ENCODE measurements at regions not wholly inside any gene's neighbourhood (a gene's known extent, or its start where the extent isn't known, plus 50 kb on each side); places are given as distances from the start of the nearest gene placed in this dataset.

DNA sequence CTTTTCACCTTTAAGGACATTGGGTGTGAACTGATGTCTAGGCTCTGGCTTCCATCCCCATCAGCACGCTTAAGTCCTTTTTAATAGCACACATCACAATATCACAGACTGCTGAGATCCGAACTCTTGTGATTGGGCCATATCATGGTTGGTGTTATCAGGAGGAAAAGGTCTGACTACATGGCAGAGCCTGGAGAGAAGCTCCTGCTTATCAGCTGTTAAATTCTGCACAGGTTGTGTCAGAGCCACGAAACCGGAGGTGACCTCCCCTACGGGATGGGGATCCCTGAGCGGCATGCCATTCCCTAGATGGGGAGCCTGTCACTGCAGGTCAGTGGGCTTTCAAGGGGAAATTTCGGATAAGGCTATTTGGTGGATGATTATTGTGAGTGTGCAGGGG lies 182.4 kb downstream of the INHBA start:
- intact Hi-C loops (cut with micrococcal nuclease) = no loop called here
- H3K27ac Mint-ChIP-seq = no peak overlapping the region
- no peak overlapping the region for H3K4me3 Mint-ChIP-seq
- ATAC-seq (ENCODE audit: low read depth) (no peak), DNase-seq (no peak)
- no peaks in the 10 kb centered on the region for H3K27me3 Mint-ChIP-seq
- TF ChIP-seq, protein P1, sequence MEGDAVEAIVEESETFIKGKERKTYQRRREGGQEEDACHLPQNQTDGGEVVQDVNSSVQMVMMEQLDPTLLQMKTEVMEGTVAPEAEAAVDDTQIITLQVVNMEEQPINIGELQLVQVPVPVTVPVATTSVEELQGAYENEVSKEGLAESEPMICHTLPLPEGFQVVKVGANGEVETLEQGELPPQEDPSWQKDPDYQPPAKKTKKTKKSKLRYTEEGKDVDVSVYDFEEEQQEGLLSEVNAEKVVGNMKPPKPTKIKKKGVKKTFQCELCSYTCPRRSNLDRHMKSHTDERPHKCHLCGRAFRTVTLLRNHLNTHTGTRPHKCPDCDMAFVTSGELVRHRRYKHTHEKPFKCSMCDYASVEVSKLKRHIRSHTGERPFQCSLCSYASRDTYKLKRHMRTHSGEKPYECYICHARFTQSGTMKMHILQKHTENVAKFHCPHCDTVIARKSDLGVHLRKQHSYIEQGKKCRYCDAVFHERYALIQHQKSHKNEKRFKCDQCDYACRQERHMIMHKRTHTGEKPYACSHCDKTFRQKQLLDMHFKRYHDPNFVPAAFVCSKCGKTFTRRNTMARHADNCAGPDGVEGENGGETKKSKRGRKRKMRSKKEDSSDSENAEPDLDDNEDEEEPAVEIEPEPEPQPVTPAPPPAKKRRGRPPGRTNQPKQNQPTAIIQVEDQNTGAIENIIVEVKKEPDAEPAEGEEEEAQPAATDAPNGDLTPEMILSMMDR (IDR thresholded peaks at IDR 0.05) = no peak
- POLR2A ChIA-PET = no interaction called here
- H3K4me1 Mint-ChIP-seq = no peaks in the 10 kb centered on the region
- H3K9me3 Mint-ChIP-seq = peaks cover 11% of the 10 kb centered on the region
- CTCF ChIA-PET = no interaction called here
- H3K36me3 Mint-ChIP-seq (ENCODE audit: low read depth) = no peaks in the 10 kb centered on the region

DNA sequence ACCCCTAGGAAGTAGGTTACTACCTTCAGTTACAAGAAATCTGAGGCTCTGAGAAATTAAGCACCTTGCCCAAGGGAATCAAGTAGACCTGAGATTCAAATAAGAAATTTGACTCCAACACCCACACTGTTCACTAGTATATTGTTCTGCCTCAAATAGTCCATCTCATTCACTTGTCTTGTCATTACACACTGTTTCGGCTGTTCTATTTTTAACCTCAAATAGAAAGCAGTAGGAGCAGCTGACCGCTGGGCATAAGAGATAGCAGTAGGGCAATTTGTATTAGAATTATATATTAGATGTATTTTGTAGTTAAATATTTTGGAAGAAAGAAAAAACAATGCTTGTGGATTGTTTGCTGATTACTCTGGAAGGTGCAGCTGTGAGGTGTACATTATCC lies 185.1 kb downstream of the INHBA start:
- DNase-seq = no peak
- Mint-ChIP-seq H3K9me3 (peaks cover 2% of the 10 kb centered on the region), H3K27me3 (no peaks in the 10 kb centered on the region), H3K4me3 (no peak overlapping the region), H3K4me1 (no peaks in the 10 kb centered on the region), H3K27ac (no peak overlapping the region), H3K36me3 (ENCODE audit: low read depth) (no peaks in the 10 kb centered on the region)
- intact Hi-C loops (cut with micrococcal nuclease) = no loop called here
- ChIA-PET CTCF (no interaction called here), POLR2A (no interaction called here)
- TF ChIP-seq, protein P1 (IDR thresholded peaks at IDR 0.05) = no peak
- no peak for ATAC-seq (ENCODE audit: low read depth)

DNA sequence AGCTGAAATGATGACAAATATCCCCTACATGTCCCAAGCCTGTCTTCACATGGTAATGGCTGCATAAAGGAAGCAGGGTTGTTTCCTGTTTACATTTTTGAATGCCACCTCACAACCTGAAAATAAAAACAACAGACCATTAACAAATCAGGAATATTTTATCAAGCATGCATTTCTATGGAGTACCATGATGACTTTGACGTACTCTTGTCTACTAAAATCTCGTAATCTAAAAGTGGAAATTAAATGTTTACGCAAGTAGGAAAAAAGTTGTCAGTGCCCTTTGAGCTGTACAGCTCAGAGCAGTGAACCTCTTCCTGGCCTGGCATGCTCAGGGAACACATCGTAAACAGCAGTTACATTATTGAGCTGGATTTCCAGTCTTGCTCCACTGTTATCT lies 194.1 kb downstream of the INHBA start:
- ATAC-seq (ENCODE audit: low read depth) = no peak
- H3K27me3 Mint-ChIP-seq = peaks cover 3% of the 10 kb centered on the region
- no peaks in the 10 kb centered on the region for H3K4me1 Mint-ChIP-seq
- TF ChIP-seq, protein P1 (IDR thresholded peaks at IDR 0.05) = no peak
- intact Hi-C loops (cut with micrococcal nuclease) = no loop called here
- no peaks in the 10 kb centered on the region for H3K9me3 Mint-ChIP-seq
- ChIA-PET CTCF (no interaction called here), POLR2A (no interaction called here)
- no peak overlapping the region for H3K27ac Mint-ChIP-seq
- DNase-seq = no peak
- H3K36me3 Mint-ChIP-seq (ENCODE audit: low read depth) = no peaks in the 10 kb centered on the region
- no peak overlapping the region for H3K4me3 Mint-ChIP-seq

DNA sequence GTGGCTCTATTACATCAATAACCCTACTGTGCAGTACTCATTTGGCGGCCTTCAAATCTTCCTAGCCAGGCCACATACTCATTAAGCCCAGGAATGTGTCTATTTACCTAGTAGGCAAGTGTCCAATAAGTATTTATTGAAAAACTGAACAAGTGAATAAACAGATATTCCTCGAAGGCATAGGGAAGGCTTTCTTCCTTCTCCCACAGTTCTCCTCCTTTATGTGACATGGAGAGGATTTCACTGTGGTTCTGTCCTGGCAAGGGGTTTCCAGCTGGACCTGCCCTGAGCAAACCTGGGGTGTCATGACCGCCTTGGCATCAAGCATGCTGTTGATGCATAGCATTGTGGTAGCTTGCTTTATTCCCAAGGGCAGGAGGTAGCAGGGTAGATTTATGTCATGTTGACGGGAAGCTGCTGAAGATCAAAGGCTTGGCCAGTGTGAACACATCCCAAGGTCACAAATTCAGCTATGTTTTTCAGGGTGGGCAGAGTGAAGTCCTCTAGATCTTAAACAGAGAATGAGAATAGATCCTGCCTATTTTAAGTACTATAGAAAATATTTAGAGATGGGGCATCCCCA lies 195.1 kb downstream of the INHBA start:
- intact Hi-C loops (cut with micrococcal nuclease) = no loop called here
- ChIA-PET CTCF (no interaction called here), POLR2A (no interaction called here)
- Mint-ChIP-seq H3K4me3 (no peak overlapping the region), H3K36me3 (ENCODE audit: low read depth) (no peaks in the 10 kb centered on the region), H3K9me3 (no peaks in the 10 kb centered on the region), H3K27ac (no peak overlapping the region), H3K4me1 (no peaks in the 10 kb centered on the region), H3K27me3 (peaks cover 3% of the 10 kb centered on the region)
- no peak for ATAC-seq (ENCODE audit: low read depth)
- TF ChIP-seq, protein P1 (IDR thresholded peaks at IDR 0.05) = no peak
- no peak for DNase-seq

DNA sequence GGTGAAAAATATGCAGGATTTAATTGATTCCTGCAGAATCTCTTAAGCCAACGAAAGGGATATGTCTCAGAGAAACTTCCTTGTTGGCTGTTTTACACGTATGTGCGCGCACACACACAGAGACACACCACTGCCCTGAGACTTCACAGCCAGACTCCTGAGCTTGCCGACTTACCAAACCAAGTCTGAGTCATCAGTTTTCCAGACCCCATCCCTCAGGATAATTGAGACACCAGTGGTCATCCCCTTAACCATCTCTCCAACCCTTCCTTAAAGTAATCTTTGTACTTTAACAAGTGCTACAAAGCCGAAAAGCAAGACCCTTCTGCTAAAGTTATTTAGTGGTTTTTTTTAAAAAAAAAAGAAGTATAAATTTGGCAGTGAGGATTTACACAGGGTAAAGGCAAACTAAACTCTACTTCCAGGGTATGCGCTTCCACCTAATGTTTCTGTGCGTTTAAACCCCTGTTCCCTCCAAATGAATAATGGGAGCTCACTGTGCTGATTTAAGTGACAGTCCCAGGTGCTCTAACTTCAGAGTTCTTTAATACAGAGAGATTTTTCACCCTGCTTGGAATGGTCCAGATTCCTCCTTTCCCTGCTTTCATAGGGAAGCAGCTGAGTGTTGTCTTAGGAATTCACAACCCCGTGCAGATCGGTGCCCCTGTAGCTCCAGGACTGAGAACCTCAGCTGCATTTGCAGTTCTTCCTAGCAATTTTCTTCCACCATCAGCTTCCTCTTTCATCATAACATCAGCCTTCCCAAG lies 198.5 kb downstream of the INHBA start:
- H3K4me1 Mint-ChIP-seq = no peaks in the 10 kb centered on the region
- TF ChIP-seq, protein P1 (IDR thresholded peaks at IDR 0.05) = no peak
- H3K4me3 Mint-ChIP-seq = no peak overlapping the region
- ATAC-seq (ENCODE audit: low read depth) = no peak
- no peaks in the 10 kb centered on the region for H3K9me3 Mint-ChIP-seq
- ChIA-PET CTCF (interaction anchor here (0.6 kb wide), 1 partner anchor 273 kb away, joined by 3 read pairs; no protein-coding TSS in a partner anchor), POLR2A (no interaction called here)
- H3K27me3 Mint-ChIP-seq = no peaks in the 10 kb centered on the region
- no peak overlapping the region for H3K27ac Mint-ChIP-seq
- intact Hi-C loops (cut with micrococcal nuclease) = no loop called here
- DNase-seq = no peak
- no peaks in the 10 kb centered on the region for H3K36me3 Mint-ChIP-seq (ENCODE audit: low read depth)
